H1 (cell line): ENCODE measurements at regions not wholly inside any gene's neighbourhood (a gene's known extent, or its start where the extent isn't known, plus 50 kb on each side); places are given as distances from the start of the nearest gene placed in this dataset.

Experiments
- CTCF ChIA-PET: fragments of 300-600 bp; sonication (Branson Sonifier 250); formaldehyde crosslinking; loops from one replicate; lab custom pipeline; 2021; ENCODE audit not compliant: partially characterized antibody; lab: Charles Lee
- POLR2A ChIA-PET: fragments of 300-600 bp; sonication (Branson Sonifier 250); formaldehyde crosslinking; loops from one replicate; lab custom pipeline; 2021; ENCODE audit warnings: inconsistent platforms; ENCODE audit not compliant: partially characterized antibody; lab: Charles Lee
- DNase-seq, 2 experiments: peaks; one replicate each; pipeline versions ENCODE4 v3.0.0 to v3.0.0-alpha.2; 2010 to 2022; ENCODE audit warnings: low spot score in 2 of 2, low read depth in 1 of 2, mixed read lengths in 1 of 2
- FAIRE-seq: peaks from 2 replicates; lab custom pipeline; 2011; peaks lifted over from hg19 to GRCh38; lab: Jason Lieb, UNC
- H2AFZ ChIP-seq: 2 replicates; pipeline ENCODE4 v1.8.1; 2012; ENCODE audit warnings: low read length, inconsistent platforms
- H2AK5ac ChIP-seq: 2 replicates; pipeline ENCODE4 v1.6.1; 2013; ENCODE audit warnings: low read depth, low read length
- H2BK120ac ChIP-seq: replicated peaks from 2 replicates; pipeline ENCODE3; 2013; ENCODE audit warnings: low read depth, low read length, inconsistent platforms
- H2BK12ac ChIP-seq: 2 replicates; pipeline ENCODE4 v1.6.1; 2013; ENCODE audit warnings: low read depth, low read length
- H2BK15ac ChIP-seq: 2 replicates; pipeline ENCODE4 v1.6.1; 2013; ENCODE audit warnings: low read length
- H2BK20ac ChIP-seq: 2 replicates; pipeline ENCODE4 v1.6.1; 2013; ENCODE audit warnings: low read length
- H2BK5ac ChIP-seq: 2 replicates; pipeline ENCODE4 v1.6.1; 2013; ENCODE audit warnings: low read depth, low read length
- H3K14ac ChIP-seq: 2 replicates; pipeline ENCODE4 v1.6.1; 2013; ENCODE audit warnings: inconsistent platforms; ENCODE audit not compliant: insufficient read length
- H3K18ac ChIP-seq: 2 replicates; pipeline ENCODE4 v1.6.1; 2013; ENCODE audit warnings: low read length; ENCODE audit errors: extremely low read depth
- H3K23ac ChIP-seq: 2 replicates; pipeline ENCODE4 v1.6.1; 2013; ENCODE audit warnings: inconsistent platforms; ENCODE audit not compliant: insufficient read length
- H3K23me2 ChIP-seq: 2 replicates; pipeline ENCODE4 v1.6.1; 2013; ENCODE audit warnings: low read depth, low read length
- H3K27ac ChIP-seq: 2 replicates; pipeline ENCODE4 v1.6.1; 2011; ENCODE audit warnings: low read depth, low read length, inconsistent platforms
- H3K27me3 ChIP-seq, 4 experiments: replicated peaks in 1 of 4; 1 replicate in 1 of 4; 2 replicates in 3 of 4; pipeline versions ENCODE4 v1.6.1 to v1.8.1; 2011 to 2013; ENCODE audit warnings: low read length in 3 of 4, mild to moderate bottlenecking in 3 of 4, inconsistent platforms in 2 of 4, mixed read lengths in 2 of 4, moderate library complexity in 1 of 4; ENCODE audit not compliant: control insufficient read depth in 3 of 4, insufficient read depth in 3 of 4; ENCODE audit errors: extremely low read depth in 1 of 4
- H3K36me3 ChIP-seq, 4 experiments: 2 replicates each; pipeline versions ENCODE4 v1.6.1 to v1.8.1; 2011 to 2013; ENCODE audit warnings: mild to moderate bottlenecking in 4 of 4, low read length in 3 of 4, moderate library complexity in 2 of 4, control low read depth in 1 of 4, inconsistent platforms in 1 of 4; ENCODE audit not compliant: insufficient read depth in 4 of 4, control insufficient read depth in 2 of 4
- H3K4ac ChIP-seq: replicated peaks from 2 replicates; pipeline ENCODE3; 2013; ENCODE audit warnings: low read length, low read depth, mixed read lengths, inconsistent platforms; ENCODE audit not compliant: insufficient read length
- H3K4me1 ChIP-seq, 4 experiments: replicated peaks in 1 of 4; 1 replicate in 1 of 4; 2 replicates in 3 of 4; pipeline versions ENCODE4 v1.6.1 to v1.8.1; 2011 to 2013; ENCODE audit warnings: low read length in 3 of 4, inconsistent platforms in 2 of 4, mixed read lengths in 1 of 4; ENCODE audit not compliant: insufficient read depth in 4 of 4, control insufficient read depth in 3 of 4
- H3K4me2 ChIP-seq, 2 experiments: 2 replicates each; pipeline versions ENCODE4 v1.6.1 to v1.8.1; 2011 to 2013; ENCODE audit warnings: low read depth in 2 of 2, low read length in 2 of 2, control low read depth in 1 of 2, inconsistent platforms in 1 of 2, mild to moderate bottlenecking in 1 of 2; ENCODE audit not compliant: insufficient read depth in 1 of 2
- H3K4me3 ChIP-seq, 4 experiments: fragments of 200-600, 300-600 bp in 1 of 4; sonication (generic), shearing (Covaris generic), sonication (Bioruptor Twin) in 1 of 4; 2 replicates each; pipeline versions ENCODE4 v1.5.1 to v1.8.1; 2011 to 2016; ENCODE audit warnings: low read length in 4 of 4, low read depth in 3 of 4, control low read depth in 2 of 4, inconsistent platforms in 2 of 4, mild to moderate bottlenecking in 2 of 4, mixed read lengths in 1 of 4, moderate library complexity in 1 of 4; ENCODE audit not compliant: insufficient read depth in 2 of 4; ENCODE audit errors: extremely low read depth in 1 of 4
- H3K56ac ChIP-seq: replicated peaks from 2 replicates; pipeline ENCODE3; 2013; ENCODE audit warnings: low read depth, mild to moderate bottlenecking, mixed read lengths, low read length, inconsistent platforms; ENCODE audit not compliant: insufficient read length
- H3K79me1 ChIP-seq: 2 replicates; pipeline ENCODE4 v1.6.1; 2013; ENCODE audit warnings: low read depth, low read length, control low read depth
- H3K79me2 ChIP-seq, 2 experiments: 2 replicates each; pipeline versions ENCODE4 v1.6.1 to v1.8.1; 2012 to 2013; ENCODE audit warnings: low read length in 2 of 2, mild to moderate bottlenecking in 2 of 2, inconsistent platforms in 1 of 2; ENCODE audit not compliant: insufficient read depth in 2 of 2, control insufficient read depth in 1 of 2
- H3K9ac ChIP-seq, 4 experiments: replicated peaks in 1 of 4; 1 replicate in 1 of 4; 2 replicates in 3 of 4; pipeline versions ENCODE4 v1.6.1 to v1.8.1; 2011 to 2013; ENCODE audit warnings: low read depth in 3 of 4, low read length in 3 of 4, control low read depth in 2 of 4, mild to moderate bottlenecking in 2 of 4, moderate library complexity in 2 of 4, inconsistent platforms in 1 of 4; ENCODE audit errors: extremely low read depth in 1 of 4
- H3K9me3 ChIP-seq, 2 experiments: 2 replicates each; pipeline versions ENCODE4 v1.6.1 to v1.8.1; 2012 to 2013; ENCODE audit warnings: mild to moderate bottlenecking in 2 of 2, moderate library complexity in 2 of 2, control low read depth in 1 of 2, inconsistent platforms in 1 of 2, low read depth in 1 of 2, low read length in 1 of 2, mixed read lengths in 1 of 2; ENCODE audit not compliant: insufficient read depth in 2 of 2
- H4K20me1 ChIP-seq, 2 experiments: replicated peaks in 1 of 2; 2 replicates each; pipeline versions ENCODE3 to v1.8.1; 2011 to 2013; ENCODE audit warnings: inconsistent platforms in 2 of 2, low read length in 2 of 2, mild to moderate bottlenecking in 1 of 2; ENCODE audit not compliant: insufficient read depth in 2 of 2, control insufficient read depth in 1 of 2
- H4K5ac ChIP-seq: 2 replicates; pipeline ENCODE4 v1.6.1; 2013; ENCODE audit warnings: low read length, low read depth, mixed read lengths, inconsistent platforms; ENCODE audit not compliant: insufficient read length
- H4K8ac ChIP-seq: 2 replicates; pipeline ENCODE4 v1.8.0; 2013; ENCODE audit warnings: mild to moderate bottlenecking, moderate library complexity, low read length, inconsistent platforms; ENCODE audit not compliant: insufficient read depth; ENCODE audit errors: extremely low read depth
- H4K91ac ChIP-seq: replicated peaks from 2 replicates; pipeline ENCODE3; 2013; ENCODE audit warnings: low read length, mixed read lengths, inconsistent platforms; ENCODE audit not compliant: insufficient read length
- ASH2L ChIP-seq: fragments of 200-600, 300-600 bp; sonication (generic); IDR thresholded peaks from one replicate; pipeline ENCODE4 v1.7.1; 2017; ENCODE audit warnings: low read length
- BACH1 ChIP-seq: IDR thresholded peaks from 2 replicates; pipeline ENCODE4 v1.6.1; 2012; ENCODE audit warnings: low read length, improper control_type of control experiment
- CREB1 ChIP-seq: IDR thresholded peaks from 2 replicates; pipeline ENCODE4 v1.6.1; 2012; ENCODE audit warnings: inconsistent platforms
- EGR1 ChIP-seq: IDR thresholded peaks from 2 replicates; pipeline ENCODE4 v1.6.1; 2011; ENCODE audit warnings: low read depth, low read length, borderline replicate concordance
- GABPA ChIP-seq: IDR thresholded peaks from 2 replicates; pipeline ENCODE4 v1.6.1; 2011; ENCODE audit warnings: mild to moderate bottlenecking, low read length, moderate library complexity, borderline replicate concordance; ENCODE audit not compliant: insufficient read depth
- GTF2F1 ChIP-seq: IDR thresholded peaks from 2 replicates; pipeline ENCODE4 v1.6.1; 2012; ENCODE audit warnings: low read depth, low read length, improper control_type of control experiment, borderline replicate concordance
- HDAC2 ChIP-seq, 2 experiments: fragments of 300-600 bp in 1 of 2; sonication (generic) in 1 of 2; IDR thresholded peaks; 2 replicates each; pipeline ENCODE4 v1.6.1; 2011 to 2012; ENCODE audit warnings: low read depth in 2 of 2, low read length in 2 of 2, mild to moderate bottlenecking in 2 of 2, moderate library complexity in 2 of 2, borderline replicate concordance in 1 of 2, inconsistent platforms in 1 of 2
- KDM4A ChIP-seq: IDR thresholded peaks from one replicate; pipeline ENCODE4 v1.7.1; 2012; ENCODE audit warnings: low read depth, mild to moderate bottlenecking, moderate library complexity, low read length, inconsistent platforms; ENCODE audit not compliant: severe bottlenecking
- NRF1 ChIP-seq: IDR thresholded peaks from 2 replicates; pipeline ENCODE4 v1.6.1; 2011; ENCODE audit warnings: mild to moderate bottlenecking, low read depth, low read length, improper control_type of control experiment
- PHF8 ChIP-seq: fragments of 200-600 bp; sonication (generic); conservative IDR thresholded peaks from 2 replicates; pipeline ENCODE4 v1.7.1; 2012; ENCODE audit warnings: low read depth, mild to moderate bottlenecking, inconsistent platforms, low read length, moderate library complexity
- SAP30 ChIP-seq: fragments of 300-600 bp; sonication (generic); IDR thresholded peaks from 2 replicates; pipeline ENCODE4 v1.7.1; 2012; ENCODE audit warnings: low read length, moderate library complexity, mild to moderate bottlenecking, inconsistent platforms; ENCODE audit not compliant: insufficient read depth, insufficient replicate concordance
- SIRT6 ChIP-seq: IDR thresholded peaks from one replicate; pipeline ENCODE4 v1.7.1; 2012; ENCODE audit warnings: low read length, inconsistent platforms
- SUZ12 ChIP-seq: fragments of 200-600 bp; sonication (generic); IDR thresholded peaks from 2 replicates; pipeline ENCODE4 v1.6.1; 2012; ENCODE audit warnings: mild to moderate bottlenecking, inconsistent platforms, low read length, moderate library complexity, mixed read lengths
- YY1 ChIP-seq: IDR thresholded peaks from 2 replicates; pipeline ENCODE4 v1.6.1; 2011; ENCODE audit warnings: low read depth, mild to moderate bottlenecking, low read length
- WGBS, 2 experiments: shearing (Covaris generic) in 1 of 2; methylation state at CpG; one replicate each; pipeline versions ENCODE4 v1.1.6 to v1.1.7; 2013 to 2015; ENCODE audit warnings: low lambda C conversion rate in 2 of 2, mixed read lengths in 2 of 2, inconsistent platforms in 1 of 2, low coverage in 1 of 2, missing lambda C conversion rate in 1 of 2; ENCODE audit not compliant: insufficient replicate concordance in 2 of 2, insufficient coverage in 1 of 2, insufficient read length in 1 of 2; ENCODE audit errors: extremely low coverage in 1 of 2, missing lambda C conversion rate in 1 of 2; 5-methylcytosine and 5-hydroxymethylcytosine counted together

DNA sequence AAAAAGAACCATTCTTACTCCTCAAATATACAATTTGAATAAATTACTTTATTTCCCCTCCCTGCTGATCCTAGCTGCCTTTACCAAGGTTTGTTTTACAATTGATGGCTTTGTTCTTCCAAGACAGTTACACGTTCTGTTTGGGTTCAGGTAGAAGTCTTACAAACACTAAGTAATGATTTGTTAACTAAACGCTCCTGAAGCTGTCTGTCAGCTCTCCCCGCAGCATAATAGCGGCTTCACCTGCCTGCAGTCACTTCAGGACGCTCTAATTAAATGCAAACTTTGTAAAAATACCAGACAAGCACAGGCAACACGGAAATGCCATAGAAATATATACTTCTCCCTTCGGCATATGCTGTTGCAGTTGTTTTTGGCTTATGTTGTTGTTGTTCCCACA is 176.4 kb upstream of the MDFIC2 start:
- ChIA-PET POLR2A (no interaction called here), CTCF (no interaction called here)
- Histone ChIP-seq H3K23me2 (no peaks in the 10 kb centered on the region), H4K20me1 (no peaks in the 10 kb centered on the region), H2BK12ac (no peak overlapping the region), H3K79me2 (no peaks in the 10 kb centered on the region), H3K14ac (no peak overlapping the region), H3K36me3 (no peaks in the 10 kb centered on the region), H3K18ac (no peak overlapping the region), H2AK5ac (no peak overlapping the region), H2BK120ac (no peak overlapping the region), H2BK15ac (no peak overlapping the region), H3K23ac (no peak overlapping the region), H3K4me2 (peak overlapping the region in 1 of 2 experiments; percentile 10; a peak in 2 of 4 replicates), H3K27me3 (no peaks in the 10 kb centered on the region), H4K91ac (no peak overlapping the region), H4K5ac (no peak overlapping the region), H3K4ac (no peak overlapping the region), H4K8ac (no peak overlapping the region), H3K4me1 (peaks cover 0 to 5% (median 3%) of the 10 kb centered on the region in 4 experiments; a peak in 5 of 7 replicates), H2BK20ac (no peak overlapping the region), H2BK5ac (no peak overlapping the region), H2AFZ (no peak overlapping the region), H3K79me1 (no peaks in the 10 kb centered on the region), H3K9me3 (no peaks in the 10 kb centered on the region), H3K4me3 (no peak overlapping the region), H3K27ac (no peak overlapping the region), H3K56ac (no peak overlapping the region), H3K9ac (no peak overlapping the region)
- 27% methylated on average over 7 of the region's 7 CpGs; no CpG with 5 or more reads in 1 of the 2 experiments for WGBS, 2 experiments
- DNase-seq (no peak), FAIRE-seq (no peak)
- no peak for TF ChIP-seq SUZ12
- TF ChIP-seq HDAC2 (IDR thresholded peaks at IDR 0.05; ENCODE audit: borderline replicate concordance in 1 of 2, low read depth in 2 of 2, low read length in 2 of 2) = no peak
- TF ChIP-seq CREB1 = no peak
- TF ChIP-seq KDM4A = no peak
- no peak for TF ChIP-seq NRF1
- TF ChIP-seq YY1 = no peak
- no peak for TF ChIP-seq GABPA
- TF ChIP-seq SIRT6 = no peak
- no peak for TF ChIP-seq PHF8
- TF ChIP-seq SAP30 = no peak
- TF ChIP-seq BACH1 = no peak
- no peak for TF ChIP-seq ASH2L
- TF ChIP-seq EGR1 = no peak
- TF ChIP-seq GTF2F1 = no peak
